Ovary (tissue), 3 donors: ENCODE measurements at regions not wholly inside any gene's neighbourhood (a gene's known extent, or its start where the extent isn't known, plus 50 kb on each side); places are given as distances from the start of the nearest gene placed in this dataset.

Experiments
- EP300 ChIP-seq: sonication (generic); formaldehyde crosslinking; IDR thresholded peaks from one replicate; pipeline ENCODE4 v1.6.1; 2017; ENCODE audit warnings: antibody characterized with exemption
- POLR2A ChIP-seq: fragments of 450-650 bp; IDR thresholded peaks from one replicate; pipeline ENCODE4 v1.6.1; 2017; ENCODE audit warnings: antibody characterized with exemption, mild to moderate bottlenecking, moderate library complexity
- TF ChIP-seq, protein P1 (sequence below), 3 donors: fragments of 450-650 bp in 2 of 3; fragments of 200-600 bp in 1 of 3; IDR thresholded peaks; one replicate each; pipeline versions ENCODE4 v1.5.1 to v1.8.0; 2016 to 2022; ENCODE audit warnings: antibody characterized with exemption in 3 of 3, mild to moderate bottlenecking in 1 of 3
- donor health status: DM: no; HTN: no; CAD: no.

DNA sequence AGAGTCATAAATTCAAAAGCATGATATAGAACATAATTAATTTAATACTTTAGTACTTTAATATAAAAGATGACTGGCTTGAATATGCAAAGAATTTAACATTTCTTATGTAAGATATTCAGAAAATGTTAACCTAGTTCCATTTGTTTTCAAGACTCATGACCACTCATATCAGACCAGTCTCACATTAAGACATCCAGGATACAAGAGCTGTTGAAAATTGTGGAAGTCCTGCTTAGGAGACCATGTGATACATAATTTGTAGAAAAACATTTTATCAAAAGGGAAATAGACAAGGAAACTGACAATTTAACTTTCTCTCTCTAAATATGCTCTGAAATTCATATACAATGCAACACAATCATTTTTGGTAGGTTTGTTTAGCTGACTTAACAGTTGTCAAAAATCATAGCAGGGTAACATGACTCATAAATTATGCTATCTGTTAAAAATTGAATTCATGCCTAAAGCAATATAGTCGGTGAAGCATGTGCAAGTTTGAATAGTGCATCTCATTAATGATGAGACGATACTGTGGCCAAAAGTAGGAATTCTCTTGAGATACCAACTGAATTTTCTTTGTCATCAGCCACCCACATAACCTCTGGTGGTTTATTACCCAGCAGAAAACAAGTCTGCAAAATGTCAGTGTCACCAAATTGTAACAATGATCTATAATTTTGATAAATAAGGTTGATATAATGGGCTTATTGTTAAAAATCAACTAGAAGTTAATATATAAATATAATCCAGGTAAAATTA is 211.4 kb downstream of the GASK1B start:
- TF ChIP-seq POLR2A (no peak), EP300 (no peak)
- TF ChIP-seq, protein P1, sequence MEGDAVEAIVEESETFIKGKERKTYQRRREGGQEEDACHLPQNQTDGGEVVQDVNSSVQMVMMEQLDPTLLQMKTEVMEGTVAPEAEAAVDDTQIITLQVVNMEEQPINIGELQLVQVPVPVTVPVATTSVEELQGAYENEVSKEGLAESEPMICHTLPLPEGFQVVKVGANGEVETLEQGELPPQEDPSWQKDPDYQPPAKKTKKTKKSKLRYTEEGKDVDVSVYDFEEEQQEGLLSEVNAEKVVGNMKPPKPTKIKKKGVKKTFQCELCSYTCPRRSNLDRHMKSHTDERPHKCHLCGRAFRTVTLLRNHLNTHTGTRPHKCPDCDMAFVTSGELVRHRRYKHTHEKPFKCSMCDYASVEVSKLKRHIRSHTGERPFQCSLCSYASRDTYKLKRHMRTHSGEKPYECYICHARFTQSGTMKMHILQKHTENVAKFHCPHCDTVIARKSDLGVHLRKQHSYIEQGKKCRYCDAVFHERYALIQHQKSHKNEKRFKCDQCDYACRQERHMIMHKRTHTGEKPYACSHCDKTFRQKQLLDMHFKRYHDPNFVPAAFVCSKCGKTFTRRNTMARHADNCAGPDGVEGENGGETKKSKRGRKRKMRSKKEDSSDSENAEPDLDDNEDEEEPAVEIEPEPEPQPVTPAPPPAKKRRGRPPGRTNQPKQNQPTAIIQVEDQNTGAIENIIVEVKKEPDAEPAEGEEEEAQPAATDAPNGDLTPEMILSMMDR (IDR thresholded peaks at IDR 0.05): no peak
